NCI-H510A treated with DMSO at 0.1 percent for 48 hours (cell line): ENCODE measurements at regions not wholly inside any gene's neighbourhood (a gene's known extent, or its start where the extent isn't known, plus 50 kb on each side); places are given as distances from the start of the nearest gene placed in this dataset.

Source experiments
- DNase-seq: peaks from one replicate; lab custom pipeline; 2025; lab: John Stamatoyannopoulos, UW

DNA sequence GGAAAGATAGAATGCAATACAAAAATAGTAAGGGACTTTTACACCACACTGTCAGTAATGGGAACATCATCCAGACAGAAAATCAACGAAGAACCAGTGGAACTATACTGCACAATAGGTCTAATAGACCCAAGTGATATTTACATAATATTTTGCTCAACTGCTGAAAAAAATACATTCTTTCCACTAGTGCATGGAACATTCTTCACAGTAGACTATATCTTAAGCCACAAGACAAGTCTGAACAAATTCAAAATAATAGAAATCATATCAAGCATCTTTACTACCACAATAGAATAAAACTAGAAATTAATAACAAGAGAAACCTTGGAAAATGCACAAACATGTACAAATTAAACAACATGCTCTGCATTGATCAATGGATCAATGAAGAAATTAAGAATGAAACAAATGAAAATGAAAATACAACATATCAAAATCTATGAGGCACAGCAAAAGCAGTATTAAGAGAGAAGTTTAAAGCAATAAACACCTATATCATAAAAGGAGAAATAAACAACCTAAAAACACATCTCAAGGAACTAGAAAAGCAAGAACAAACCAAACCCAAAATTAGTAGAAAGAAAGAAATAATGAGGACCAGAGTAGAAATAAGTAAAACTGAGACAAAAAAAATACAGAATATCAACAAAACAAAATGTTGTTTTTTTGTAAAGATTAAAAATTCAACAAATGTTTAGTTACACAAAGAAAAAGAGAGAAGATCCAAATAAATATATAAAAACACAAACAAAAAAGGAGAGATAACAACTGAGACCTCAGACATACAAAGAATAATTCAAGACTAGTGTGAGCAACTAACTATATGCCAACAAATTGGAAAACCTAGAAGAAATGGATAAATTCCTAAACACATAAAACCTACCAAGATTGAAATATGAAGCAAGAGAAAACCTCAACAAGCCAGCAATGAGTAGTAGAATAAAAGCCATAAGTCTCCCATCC, 51.5 kb upstream of the ANTXR2 start:
- DNase-seq = no peak
